ENCODE measurements at regions not wholly inside any gene's neighbourhood (a gene's known extent, or its start where the extent isn't known, plus 50 kb on each side); places are given as distances from the start of the nearest gene placed in this dataset.

DNA sequence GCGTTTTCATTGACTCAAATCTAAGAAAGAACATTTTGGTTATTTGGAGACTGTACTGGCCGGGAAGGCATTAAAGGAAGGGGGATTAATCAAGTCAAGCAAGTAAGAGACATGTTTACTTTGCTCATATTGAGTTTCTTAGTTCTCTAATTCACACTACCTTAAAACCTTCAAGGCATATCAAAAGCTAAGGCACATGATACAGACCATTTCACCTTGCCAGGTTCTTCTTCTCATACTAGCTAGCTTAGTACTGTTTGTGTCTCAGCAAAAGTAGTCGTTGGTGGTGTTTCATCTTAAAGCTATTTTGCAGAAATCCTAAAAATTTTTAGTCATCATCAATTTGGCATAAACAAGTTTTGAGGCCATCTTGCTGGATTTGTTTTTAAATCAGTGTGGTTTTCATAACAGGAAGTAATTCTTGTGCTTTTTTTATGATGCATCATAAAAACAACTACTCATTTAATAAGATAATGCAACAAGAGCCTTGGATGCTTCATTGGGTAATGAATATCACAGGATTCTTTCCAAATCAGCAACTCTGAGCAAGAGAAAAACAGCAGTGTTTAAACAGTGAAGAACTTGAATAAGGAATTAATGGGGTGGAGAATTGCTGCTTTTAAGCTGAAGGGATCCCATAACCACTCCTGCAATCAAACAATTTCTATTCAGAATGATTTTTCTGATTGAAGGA, 425.3 kb downstream of the EPM2A start:
- peak; percentile 68 for DNase-seq
- no peaks in the 10 kb centered on the region for H3K36me3 Mint-ChIP-seq (ENCODE audit: low read depth)
- H3K4me1 Mint-ChIP-seq (ENCODE audit: low read depth) = peaks cover 19% of the 10 kb centered on the region
- TF ChIP-seq, protein P1, sequence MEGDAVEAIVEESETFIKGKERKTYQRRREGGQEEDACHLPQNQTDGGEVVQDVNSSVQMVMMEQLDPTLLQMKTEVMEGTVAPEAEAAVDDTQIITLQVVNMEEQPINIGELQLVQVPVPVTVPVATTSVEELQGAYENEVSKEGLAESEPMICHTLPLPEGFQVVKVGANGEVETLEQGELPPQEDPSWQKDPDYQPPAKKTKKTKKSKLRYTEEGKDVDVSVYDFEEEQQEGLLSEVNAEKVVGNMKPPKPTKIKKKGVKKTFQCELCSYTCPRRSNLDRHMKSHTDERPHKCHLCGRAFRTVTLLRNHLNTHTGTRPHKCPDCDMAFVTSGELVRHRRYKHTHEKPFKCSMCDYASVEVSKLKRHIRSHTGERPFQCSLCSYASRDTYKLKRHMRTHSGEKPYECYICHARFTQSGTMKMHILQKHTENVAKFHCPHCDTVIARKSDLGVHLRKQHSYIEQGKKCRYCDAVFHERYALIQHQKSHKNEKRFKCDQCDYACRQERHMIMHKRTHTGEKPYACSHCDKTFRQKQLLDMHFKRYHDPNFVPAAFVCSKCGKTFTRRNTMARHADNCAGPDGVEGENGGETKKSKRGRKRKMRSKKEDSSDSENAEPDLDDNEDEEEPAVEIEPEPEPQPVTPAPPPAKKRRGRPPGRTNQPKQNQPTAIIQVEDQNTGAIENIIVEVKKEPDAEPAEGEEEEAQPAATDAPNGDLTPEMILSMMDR (IDR thresholded peaks at IDR 0.05) = no peak
- peak overlapping the region; percentile 40 for H3K4me3 Mint-ChIP-seq
- peaks cover 1% of the 10 kb centered on the region; the same call in 1 of the 2 replicates for H3K27me3 Mint-ChIP-seq (ENCODE audit: insufficient read depth)
- no peaks in the 10 kb centered on the region for H3K9me3 Mint-ChIP-seq
- peak overlapping the region; percentile 5; the same call in 1 of the 2 replicates for H3K27ac Mint-ChIP-seq

DNA sequence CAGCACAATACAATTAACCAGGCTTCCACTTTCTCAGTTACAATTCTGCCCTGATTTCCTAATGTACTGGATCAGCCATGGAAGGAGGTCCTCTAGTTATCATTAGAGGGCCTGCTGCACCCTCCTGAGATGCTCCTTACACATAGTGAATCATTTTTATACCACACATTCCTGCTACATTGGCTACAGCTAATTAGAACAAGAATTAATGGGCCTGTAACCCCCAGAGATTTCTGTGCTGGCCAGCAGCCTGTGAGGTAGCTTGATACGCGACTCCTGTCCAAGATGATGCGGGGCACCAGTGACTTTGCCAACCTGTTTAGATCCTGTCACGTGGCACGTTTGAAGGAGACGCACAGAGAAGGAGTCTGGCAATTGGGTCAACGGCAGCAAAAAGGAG, 422.8 kb downstream of the EPM2A start:
- Mint-ChIP-seq H3K4me1 (ENCODE audit: low read depth) (peaks cover 19% of the 10 kb centered on the region), H3K4me3 (no peak overlapping the region), H3K36me3 (ENCODE audit: low read depth) (no peaks in the 10 kb centered on the region), H3K9me3 (peaks cover 5% of the 10 kb centered on the region), H3K27ac (no peak overlapping the region), H3K27me3 (ENCODE audit: insufficient read depth) (peaks cover 1% of the 10 kb centered on the region; the same call in 1 of the 2 replicates)
- no peak for DNase-seq
- TF ChIP-seq, protein P1 (IDR thresholded peaks at IDR 0.05) = no peak

DNA sequence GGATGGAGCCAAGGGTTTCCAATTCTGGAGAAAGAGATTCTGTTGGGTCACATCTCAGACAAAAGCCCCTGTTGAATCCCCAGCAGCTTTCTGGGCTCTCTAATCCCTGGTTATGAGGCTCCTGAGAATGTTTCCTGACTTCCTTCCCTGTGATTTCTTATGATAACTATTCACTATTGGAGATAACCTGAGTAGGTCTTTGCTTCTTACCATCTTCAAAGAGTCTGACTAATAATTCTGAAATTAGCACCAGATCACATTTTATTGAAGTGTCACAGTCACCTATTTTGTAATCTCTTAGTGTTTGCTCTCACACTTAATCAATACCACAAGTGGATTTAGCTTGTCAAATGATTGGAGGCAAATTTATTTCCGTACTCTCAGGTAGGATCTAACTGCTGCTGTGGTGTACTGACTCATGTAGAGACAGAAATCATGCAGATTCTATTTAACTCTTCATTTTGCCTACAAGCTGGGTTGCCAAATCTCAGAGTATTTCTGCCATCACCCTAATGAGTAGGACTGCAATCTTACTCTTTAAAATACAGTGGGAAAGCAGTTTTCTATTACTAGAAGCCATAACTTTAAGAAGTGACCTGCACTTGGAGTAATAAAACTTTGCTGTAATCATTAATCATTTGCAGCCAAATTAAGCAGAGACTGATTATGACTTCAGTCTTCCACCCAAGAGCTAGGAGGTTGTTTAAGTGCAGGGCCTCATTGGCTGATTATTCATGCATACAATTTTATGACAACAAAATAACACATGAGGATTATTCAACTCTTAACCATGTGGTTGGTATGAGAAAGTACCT, 422.1 kb downstream of the EPM2A start:
- TF ChIP-seq, protein P1 (IDR thresholded peaks at IDR 0.05) = no peak
- Mint-ChIP-seq H3K4me3 (no peak overlapping the region), H3K4me1 (ENCODE audit: low read depth) (peaks cover 19% of the 10 kb centered on the region), H3K27me3 (ENCODE audit: insufficient read depth) (peaks cover 1% of the 10 kb centered on the region; the same call in 1 of the 2 replicates), H3K36me3 (ENCODE audit: low read depth) (no peaks in the 10 kb centered on the region), H3K9me3 (peaks cover 5% of the 10 kb centered on the region), H3K27ac (no peak overlapping the region)
- no peak for DNase-seq

GRCh38 chr6:145315982-145316600, 419.2 kb downstream of the EPM2A start:
- Mint-ChIP-seq H3K4me1 (ENCODE audit: low read depth) (no peaks in the 10 kb centered on the region), H3K9me3 (peaks cover 5% of the 10 kb centered on the region), H3K27me3 (ENCODE audit: insufficient read depth) (peaks cover 1% of the 10 kb centered on the region; the same call in 1 of the 2 replicates), H3K4me3 (no peak overlapping the region), H3K36me3 (ENCODE audit: low read depth) (no peaks in the 10 kb centered on the region), H3K27ac (no peak overlapping the region)
- no peak for DNase-seq
- TF ChIP-seq, protein P1 (IDR thresholded peaks at IDR 0.05) = no peak

DNA sequence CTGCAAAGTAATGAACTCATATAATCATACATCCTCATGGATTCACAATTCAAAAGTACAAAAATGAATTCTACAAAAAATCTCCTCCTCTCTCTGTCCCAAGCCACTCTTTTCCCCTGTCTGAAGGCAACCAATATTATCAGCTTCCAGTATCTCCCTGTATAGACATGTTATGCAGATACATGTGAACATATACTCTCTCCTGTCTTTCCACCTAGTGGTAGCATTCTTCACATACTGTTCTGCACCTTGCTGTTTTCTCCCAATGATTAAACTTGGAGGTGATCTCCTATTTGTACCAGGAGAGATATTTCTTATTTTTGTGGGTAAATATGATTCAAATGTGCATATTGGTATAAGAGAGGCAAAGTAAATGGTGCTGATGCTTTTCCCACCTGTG, 416.4 kb downstream of the EPM2A start:
- H3K27me3 Mint-ChIP-seq (ENCODE audit: insufficient read depth) = peaks cover 1% of the 10 kb centered on the region; the same call in 1 of the 2 replicates
- no peak overlapping the region for H3K4me3 Mint-ChIP-seq
- H3K4me1 Mint-ChIP-seq (ENCODE audit: low read depth) = no peaks in the 10 kb centered on the region
- DNase-seq = no peak
- peaks cover 5% of the 10 kb centered on the region for H3K9me3 Mint-ChIP-seq
- no peak overlapping the region for H3K27ac Mint-ChIP-seq
- H3K36me3 Mint-ChIP-seq (ENCODE audit: low read depth) = no peaks in the 10 kb centered on the region
- TF ChIP-seq, protein P1 (IDR thresholded peaks at IDR 0.05) = no peak

Measured in HFFc6 (cell line).